Hematopoietic multipotent progenitor cell (in vitro differentiated cells): ENCODE measurements at regions not wholly inside any gene's neighbourhood (a gene's known extent, or its start where the extent isn't known, plus 50 kb on each side); places are given as distances from the start of the nearest gene placed in this dataset.
"Not testable (repeated sequence)": the region's sequence is repeated elsewhere in the genome, so short reads cannot be mapped to it uniquely, and the experiment has no call there.

Experiments used
- DNase-seq, 3 donors: peaks; one replicate each; pipeline ENCODE4 v3.0.0-alpha.2; 2011 to 2015; ENCODE audit warnings: low read depth in 2 of 3, low spot score in 2 of 3

DNA sequence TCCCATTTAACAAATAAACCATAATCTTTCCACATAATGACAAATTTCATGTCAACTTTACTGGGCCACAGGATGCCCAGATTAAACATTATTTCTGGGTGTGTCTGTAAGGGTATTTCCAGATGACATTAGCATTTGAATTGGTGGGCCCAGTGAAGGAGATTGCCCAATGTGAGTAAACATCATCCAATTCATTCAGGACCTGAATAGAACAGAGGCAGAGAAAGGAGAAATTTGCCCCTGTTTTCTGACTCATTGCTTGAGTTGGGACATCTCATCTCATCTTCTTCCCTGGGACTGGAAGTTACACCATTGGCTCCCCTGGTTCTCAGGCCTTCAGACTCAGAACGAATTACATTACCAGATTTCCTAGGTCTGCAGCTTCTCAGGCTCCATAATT is 142.9 kb downstream of the TPBG start:
- DNase-seq, result no peak

DNA sequence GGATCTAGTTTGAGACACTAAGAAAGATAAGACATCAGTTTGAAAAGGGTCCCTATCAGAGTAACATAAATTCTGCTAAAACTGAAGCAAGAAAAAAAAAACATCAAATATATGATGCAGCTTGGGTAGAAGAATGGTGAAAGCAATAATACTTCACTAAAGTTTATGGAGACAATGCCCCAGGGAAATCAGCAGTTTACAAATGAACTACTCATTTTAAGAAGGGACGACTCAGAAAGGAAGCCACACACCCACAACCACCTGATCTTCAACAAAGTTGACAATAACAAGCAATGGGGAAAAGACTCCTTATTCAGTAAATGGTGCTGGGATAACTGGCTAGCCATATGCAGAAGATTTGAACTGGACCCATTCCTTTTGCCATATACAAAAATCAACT is 143.5 kb downstream of the TPBG start:
- no peak for DNase-seq

DNA sequence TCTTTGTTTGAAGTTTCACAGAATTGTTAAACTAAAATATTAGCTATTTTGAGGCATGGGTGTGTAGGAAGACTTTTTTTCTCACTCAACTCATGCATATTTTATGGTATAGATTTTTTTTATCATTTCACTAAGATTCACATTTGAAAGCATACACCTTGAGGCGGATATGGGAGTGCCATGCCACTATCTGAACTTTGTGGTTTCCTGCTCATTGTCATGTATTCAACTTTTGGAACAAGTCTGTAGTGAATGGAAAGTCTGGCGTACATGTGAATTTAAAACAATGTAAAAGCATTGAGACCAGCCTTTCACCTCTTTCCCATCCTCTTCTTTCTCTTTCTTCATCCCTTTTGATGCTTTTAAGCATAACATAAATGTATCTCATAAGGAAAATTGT is 147.9 kb downstream of the TPBG start:
- no peak for DNase-seq

DNA sequence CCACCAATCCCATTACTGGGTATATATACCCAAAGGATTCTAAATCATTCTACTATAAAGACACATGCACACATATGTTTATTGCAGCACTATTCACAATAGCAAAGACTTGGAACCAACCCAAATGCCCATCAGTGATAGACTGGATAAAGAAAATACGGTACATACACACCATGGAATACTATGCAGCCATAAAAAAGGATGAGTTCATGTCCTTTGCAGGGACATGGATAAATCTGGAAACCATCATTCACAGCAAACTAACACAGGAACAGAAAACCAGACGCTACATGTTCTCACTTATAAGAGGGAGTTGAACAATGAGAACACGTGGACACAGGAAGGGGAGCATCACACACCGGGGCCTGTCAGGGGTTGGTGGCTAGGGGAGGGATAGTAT is 154.3 kb downstream of the TPBG start:
- DNase-seq, result not testable (repeated sequence)

DNA sequence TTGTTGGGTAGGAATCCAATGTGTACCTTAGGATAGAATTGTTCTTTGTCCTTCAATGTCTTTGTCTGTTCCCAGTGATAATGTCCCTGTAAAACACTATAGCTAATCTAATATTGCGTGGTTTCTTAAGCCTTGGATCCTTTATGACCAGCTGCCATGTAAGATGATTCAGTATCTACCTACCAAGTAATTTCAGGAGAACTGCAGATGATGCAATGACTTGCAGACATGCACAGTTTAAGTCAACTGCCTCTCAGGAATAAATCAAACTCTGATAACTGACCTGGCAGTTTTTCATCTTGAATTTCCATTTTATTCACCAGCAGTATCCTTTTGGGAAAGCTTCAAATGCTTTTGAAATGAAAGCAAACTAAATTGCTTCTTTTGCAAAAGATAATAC is 157.8 kb downstream of the TPBG start:
- DNase-seq, result no peak

DNA sequence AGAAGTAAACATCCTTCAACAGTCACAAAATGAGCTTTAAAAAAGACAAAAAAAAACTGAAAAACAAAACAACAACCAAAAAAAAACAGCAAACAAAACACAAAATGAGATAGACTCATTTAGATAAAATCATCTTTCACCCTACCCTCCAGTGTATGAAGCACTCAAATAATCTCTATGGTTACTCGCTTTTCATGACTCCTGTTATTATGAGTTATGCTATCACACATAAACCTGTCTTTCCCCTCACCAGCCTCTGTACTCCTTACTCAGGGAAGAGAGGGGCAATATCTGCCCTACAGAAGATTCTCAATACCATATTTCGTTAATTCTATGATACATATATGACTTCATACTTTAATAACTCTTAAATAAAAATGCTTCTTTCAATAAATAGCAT is 158.2 kb downstream of the TPBG start:
- no peak for DNase-seq

DNA sequence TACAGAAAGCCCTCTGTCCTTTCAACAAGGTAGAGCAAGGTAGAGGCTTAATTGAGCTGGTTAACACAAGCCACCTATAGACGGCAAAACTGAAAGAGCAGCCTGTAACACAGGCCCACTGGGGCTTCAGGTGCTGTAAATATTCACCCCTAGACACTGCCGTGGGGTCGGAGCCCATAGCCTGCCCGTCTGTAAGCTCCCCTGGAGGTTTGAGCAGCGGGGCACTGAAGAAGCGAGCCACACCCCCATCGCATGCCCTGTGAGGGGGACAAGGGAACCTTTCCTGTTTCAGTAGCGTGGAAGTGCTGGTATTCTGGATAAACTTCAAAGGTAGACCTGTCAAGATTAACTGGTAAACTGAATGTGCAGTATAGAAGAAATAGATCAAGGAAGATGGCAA is 160.4 kb downstream of the TPBG start:
- DNase-seq, result no peak

DNA sequence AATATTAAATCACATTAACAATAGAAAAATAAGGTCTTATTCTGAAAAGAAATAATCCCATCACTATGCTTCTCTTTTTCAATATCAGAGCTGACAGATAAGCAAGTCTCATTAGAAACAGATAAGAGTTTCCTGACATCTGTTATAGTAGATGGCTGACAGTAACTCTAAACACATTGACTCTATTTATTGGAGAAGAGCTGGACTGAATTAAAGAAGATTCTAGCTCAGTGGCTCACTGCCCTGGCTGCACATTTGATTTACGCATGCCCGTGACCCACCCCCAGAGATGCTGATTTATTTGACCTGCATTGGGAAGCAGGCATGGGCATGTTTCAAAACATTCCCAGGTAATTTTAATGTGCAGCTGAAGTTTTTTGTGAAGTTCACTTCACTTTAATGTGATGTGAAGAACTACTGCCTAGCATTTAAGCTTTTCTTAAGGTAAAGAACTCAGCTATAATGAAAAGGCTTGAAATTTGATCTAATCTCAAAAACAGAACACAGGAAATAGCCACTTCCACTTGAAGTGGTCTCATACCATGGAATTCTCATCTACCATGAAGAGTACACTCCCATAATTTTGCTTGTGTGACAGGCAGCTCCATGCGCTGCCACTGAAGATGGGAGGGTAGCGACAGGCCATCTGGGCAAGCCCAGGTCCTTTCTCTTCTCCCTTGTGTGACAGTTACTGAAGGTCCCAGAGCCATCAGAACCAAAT is 162.3 kb downstream of the TPBG start:
- no peak for DNase-seq

DNA sequence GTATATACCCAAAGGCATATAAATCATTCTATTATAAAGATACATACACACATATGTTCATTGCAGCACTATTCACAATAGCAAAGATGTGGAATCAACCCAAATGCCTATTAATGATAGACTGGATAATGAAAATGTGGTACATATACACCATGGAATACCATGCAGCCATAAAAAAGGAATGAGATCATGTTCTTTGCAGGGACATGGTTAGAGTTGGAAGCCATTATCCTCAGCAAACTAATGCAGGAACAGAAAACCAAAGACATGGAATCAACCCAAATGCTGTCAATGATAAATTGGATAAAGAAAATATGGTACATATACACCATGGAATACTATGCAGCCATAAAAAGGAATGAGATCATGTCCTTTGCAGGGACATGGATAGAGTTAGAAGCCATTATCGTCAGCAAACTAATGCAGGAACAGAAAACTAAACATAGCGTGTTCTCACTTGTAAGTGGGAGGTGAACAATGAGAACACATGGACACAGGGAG is 166.4 kb downstream of the TPBG start:
- DNase-seq, result not testable (repeated sequence)

DNA sequence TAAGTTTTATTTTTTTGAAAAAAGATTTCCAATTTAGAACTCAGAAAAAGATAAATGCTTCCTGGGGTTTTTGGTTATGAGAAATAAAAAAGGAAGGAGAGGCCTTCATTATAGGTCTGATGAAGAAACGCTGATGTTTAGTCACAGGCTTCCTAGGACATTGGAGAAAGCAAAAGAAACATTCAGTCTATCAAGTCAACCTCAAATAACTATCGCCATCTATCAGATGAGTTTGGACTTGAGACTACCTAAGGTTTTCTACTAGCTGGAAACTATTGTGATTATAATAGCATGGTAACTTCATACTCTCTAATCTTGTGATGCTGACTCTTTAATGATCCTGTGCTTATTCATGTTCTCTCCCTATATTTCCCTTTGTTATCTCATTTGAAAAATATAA is 171.3 kb downstream of the TPBG start:
- DNase-seq, result no peak

DNA sequence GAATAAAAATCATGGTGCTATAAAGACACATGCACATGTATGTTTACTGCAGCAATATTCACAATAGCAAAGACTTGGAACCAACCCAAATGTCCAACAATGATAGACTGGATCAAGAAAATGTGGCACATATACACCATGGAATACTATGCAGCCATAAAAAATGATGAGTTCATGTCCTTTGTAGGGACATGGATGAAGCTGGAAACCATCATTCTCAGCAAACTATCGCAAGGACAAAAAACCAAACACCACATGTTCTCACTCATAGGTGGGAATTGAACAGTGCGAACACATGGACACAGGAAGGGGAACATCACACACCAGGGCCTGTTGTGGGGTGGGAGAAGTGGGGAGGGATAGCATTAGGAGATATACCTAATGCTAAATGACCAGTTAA is 185.9 kb downstream of the TPBG start:
- not testable (repeated sequence) for DNase-seq

DNA sequence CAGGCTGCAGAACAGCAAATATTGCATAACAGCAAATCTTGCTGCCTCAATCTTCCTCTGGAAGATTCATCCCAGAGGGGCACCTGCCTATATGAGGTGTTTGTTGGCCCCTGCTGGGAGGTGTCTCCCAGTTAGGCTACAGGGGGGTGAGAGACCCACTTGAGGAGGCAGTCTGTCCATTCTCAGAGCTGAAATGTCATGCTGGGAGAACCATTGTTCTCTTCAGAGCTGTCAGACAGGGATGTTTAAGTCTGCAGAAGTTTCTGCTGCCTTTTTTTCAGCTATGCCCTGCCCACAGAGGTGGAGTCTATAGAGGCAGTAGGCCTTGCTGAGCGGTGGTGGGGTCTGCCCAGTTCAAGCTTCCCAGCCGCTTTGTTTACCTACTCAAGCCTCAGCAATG is 187.7 kb downstream of the TPBG start:
- DNase-seq, result not testable (repeated sequence)

DNA sequence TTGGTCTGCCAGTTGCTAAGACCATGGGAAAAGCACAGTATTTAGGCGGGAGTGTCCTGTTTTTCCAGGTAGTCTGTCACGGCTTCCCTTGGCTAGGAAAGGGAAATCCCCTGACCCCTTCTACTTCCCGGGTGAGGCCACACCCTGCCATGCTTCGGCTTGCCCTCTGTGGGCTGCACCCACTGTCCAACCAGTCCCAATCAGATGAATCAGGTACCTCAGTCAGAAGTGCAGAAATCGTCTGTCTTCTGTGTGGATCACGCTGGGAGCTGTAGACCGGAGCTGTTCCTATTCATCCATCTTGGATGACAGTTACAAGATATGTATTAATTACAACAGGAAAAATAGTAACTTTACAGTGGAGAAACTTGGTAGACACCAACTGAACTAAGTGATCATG is 188.2 kb downstream of the TPBG start:
- no peak for DNase-seq

DNA sequence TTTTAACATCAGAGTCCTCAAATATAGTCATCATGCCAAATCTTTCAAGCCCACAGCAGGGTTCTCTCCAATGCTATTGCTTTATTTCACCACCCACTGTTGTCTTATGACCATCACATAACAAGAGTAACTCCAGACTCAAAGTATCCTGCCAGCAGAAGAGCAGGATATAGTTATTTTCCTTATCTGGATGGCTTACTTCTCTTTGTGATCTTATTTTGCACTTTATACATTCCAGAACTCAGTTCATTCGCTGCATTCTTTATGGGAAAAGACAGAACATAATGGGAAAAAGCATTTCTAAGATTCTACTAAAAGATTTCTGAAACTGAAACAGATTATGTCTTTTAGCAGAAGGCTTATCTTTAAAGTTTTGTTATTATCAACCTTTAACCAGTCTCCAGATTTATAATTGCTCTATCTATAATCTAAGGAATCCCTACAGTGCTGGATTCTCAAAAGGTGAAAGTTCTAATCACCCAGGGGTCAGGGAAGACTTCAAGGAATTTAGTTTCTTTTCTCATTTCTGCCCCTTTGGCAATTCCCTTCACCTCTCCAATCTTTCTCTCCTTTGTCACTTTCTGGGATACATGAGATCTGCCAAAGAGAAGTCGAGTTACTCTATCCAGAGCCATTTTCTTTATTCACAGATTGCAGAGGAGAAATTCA is 190.4 kb downstream of the TPBG start:
- no peak for DNase-seq

DNA sequence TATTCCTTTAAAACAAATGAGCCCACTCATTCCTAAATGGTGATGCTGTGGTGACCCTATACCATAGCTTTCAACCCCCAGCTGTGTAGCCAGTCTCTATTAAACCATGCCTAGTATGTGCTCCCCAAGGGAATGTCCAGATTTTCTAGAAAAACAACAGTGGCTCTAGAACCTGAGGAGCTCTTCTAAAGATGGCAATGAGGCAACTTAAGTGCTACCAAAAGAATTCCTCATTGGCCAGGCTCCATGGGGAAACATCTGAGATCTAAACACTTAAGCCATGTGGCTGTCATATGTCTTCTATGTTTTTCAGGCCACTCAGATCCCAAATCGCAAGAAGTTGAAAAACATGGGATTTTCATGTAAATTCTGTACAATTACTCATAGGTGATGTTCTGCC is 191.0 kb downstream of the TPBG start:
- no peak for DNase-seq

DNA sequence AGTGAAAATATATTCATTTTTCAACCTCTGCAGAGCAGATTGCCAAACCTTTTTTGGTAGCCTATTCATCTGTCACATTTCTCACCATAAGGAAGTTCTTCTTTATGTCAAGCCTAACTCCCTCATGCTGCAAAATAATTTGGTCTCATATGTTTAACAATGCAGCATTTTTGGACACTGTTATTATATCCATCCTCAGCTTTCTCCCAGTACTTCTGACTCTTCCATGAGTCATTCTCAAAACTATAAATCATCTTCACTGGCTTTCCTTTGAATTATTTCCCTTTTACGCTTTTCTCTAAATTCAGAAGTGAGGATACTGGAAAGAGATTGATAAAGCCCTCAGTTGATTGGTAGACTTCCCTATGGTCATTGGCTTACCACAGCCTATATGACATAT is 192.2 kb downstream of the TPBG start:
- DNase-seq, result no peak

DNA sequence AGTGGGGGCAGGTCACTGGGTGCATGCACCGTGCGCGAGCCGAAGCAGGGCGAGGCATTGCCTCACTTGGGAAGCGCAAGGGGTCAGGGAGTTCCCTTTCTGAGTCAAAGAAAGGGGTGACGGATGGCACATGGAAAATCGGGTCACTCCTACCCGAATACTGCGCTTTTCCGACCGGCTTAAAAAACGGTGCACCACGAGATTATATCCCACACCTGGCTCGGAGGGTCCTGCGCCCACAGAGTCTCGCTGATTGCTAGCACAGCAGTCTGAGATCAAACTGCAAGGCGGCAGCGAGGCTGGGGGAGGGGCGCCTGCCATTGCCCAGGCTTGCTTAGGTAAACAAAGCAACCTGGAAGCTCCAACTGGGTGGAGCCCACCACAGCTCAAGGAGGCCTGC is 194.9 kb downstream of the TPBG start:
- DNase-seq, result not testable (repeated sequence)

DNA sequence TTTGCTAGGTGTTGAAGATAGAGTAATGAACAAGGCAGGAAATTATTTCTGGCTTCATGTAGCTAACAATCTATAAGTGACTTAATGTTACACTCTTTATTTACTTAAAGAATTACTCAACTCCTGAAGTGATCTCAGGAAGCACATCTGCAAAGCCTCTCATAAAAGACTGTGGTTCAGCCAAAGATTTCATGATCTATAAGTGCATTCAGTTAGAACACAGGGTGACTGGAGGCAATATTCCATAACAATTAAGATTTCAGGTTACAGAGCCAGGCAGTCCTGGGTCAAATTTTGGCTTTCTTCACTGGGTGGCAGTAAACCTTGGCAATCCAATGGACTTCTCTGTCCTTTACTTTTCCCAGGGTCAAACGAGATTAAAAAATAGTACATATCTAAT is 204.0 kb downstream of the TPBG start:
- DNase-seq, result no peak

DNA sequence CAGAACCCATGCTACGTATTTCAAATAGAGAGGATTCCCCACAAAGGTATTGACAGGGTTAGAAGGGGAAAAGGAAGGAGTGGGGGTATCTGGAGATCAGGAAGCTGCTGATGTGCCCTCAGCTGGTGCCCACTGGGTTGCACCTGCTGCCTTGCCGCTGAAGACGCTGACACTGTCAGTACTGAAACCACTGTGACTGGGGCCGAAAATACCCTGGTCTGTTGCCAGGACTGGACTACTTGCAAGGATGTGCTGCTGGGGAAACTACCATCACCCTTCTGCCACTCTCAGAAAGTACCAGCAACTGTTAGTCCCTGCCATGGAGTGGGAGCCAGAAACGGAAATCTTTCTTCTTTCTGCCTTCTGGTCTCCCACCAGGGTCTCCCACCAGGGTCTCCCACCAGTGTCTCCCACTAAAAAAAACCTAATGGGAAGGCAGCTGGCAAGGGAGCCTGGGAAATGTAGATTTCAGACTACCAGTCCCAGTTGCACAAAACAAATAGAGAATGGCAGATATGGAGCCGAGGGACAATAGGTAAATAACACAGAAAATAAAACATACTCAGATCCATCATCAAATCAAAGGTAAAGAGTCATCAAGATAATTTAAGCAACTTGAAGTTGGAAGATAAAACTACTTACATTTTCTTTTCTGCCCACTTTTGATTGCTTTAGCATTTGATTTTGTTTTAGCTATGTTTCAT is 204.8 kb downstream of the TPBG start:
- DNase-seq, result no peak

DNA sequence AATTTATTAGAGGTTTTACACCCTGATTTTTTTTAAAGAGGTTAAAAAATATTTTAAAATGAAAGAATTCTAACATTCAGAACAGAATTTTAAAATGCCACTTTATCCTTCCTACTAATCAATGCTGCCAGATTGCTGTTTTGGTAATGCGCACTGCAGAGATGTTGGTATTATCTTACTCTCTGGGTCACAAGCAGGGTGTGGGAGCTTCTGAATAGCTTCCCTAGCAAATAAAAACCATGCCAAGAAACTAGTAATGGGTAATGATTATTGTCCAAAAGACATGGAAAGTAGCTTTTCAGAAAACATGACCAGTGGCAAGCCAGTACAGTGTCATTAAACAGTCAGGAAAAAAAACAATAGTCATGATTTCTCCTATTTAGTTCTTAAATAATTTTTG is 205.4 kb downstream of the TPBG start:
- DNase-seq, result no peak

DNA sequence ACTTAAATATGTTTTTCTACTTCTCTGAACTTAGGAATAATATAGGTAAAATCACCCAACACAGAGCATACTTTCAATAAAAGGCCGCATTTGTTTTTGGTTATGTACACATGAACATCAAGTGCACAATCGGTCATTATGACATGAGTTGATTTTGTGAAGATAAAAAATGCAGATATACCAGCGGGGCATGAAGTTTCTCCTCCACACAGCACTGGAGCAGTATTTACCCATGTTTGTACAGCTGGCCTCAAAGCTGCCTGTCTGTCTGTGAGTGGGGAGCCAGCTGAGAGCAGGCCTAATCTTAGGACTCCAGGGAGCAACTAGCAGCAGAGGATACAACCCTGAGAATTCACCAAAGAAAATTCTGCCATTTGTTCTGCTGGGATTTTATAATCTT is 206.5 kb downstream of the TPBG start:
- DNase-seq, result no peak

DNA sequence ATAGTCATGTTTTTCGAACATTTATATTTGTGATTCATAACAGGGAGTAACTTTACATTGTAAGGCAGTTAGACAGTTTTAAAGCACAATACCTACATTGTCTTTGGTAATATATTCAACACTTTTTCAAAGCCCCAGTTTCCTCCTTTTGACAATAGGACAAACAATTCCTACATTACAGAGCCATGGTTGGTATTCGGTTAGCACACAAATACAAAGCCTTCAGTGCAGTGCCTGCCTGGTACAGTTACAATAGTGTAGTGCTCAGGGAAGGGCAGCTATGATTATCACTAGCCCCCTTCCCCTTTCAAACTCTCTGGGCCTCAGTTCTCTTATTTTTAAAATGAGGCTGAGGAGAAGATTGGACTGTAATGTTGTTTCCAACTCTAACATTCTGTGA is 207.8 kb downstream of the TPBG start:
- no peak for DNase-seq
